ENCODE measurements at regions not wholly inside any gene's neighbourhood (a gene's known extent, or its start where the extent isn't known, plus 50 kb on each side); places are given as distances from the start of the nearest gene placed in this dataset.

DNA sequence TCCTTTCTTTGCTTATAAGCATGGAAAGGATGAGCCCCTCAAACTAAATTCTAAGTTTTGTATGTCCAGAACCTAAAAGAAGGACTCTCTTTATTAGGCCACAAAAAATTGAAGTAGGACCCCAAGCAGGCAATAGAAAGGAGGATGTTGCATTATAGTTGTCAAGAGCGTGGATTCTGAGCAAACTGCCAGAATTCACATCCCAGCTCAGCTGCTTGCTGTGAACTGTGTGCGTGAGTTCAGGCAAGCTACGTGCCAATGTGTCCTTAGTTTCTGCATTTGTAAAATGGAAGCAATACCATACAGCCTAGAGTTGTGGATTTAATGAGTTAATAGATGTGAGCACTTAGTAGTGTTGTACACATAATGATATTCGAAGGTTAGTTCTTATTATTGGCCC is 70.6 kb upstream of the SLC44A1 start:
- Histone ChIP-seq H3F3A (replicated peaks; ENCODE audit: low read depth) (no peaks in the 10 kb centered on the region), H3K27ac (ENCODE audit: low read depth) (no peak overlapping the region), H3K4me3 (no peak overlapping the region), H2AFZ (peak overlapping the region; percentile 61; the same call in 1 of the 2 replicates), H3K4me2 (peak overlapping the region; percentile 9; the same call in 1 of the 2 replicates), H3K79me2 (replicated peaks; ENCODE audit: insufficient read depth) (no peaks in the 10 kb centered on the region), H3K9me2 (ENCODE audit: insufficient read depth) (0 out of 2 replicates have a peak, but pooled peaks cover 11% of the 10 kb centered on the region), H4K20me1 (replicated peaks; ENCODE audit: insufficient read depth) (no peaks in the 10 kb centered on the region), H3K27me3 (ENCODE audit: insufficient read depth) (no peaks in the 10 kb centered on the region), H3K36me3 (ENCODE audit: insufficient read depth) (no peaks in the 10 kb centered on the region), H3K4me1 (ENCODE audit: insufficient read depth) (peaks cover 21% of the 10 kb centered on the region)
- Mint-ChIP-seq H3K4me3 (no peak overlapping the region; the same call in 2 of the 3 replicates), H3K4me1 (peaks cover 35% of the 10 kb centered on the region), H3K36me3 (ENCODE audit: low read depth) (no peaks in the 10 kb centered on the region; the same call in 2 of the 3 replicates), H3K9me3 (no peaks in the 10 kb centered on the region), H3K27me3 (ENCODE audit: insufficient read depth, low read depth, poor library complexity) (peaks cover 3% of the 10 kb centered on the region), H3K27ac (0 out of 2 replicates have a peak overlapping the region, but pooled peaks have one; percentile 71)
- TF ChIP-seq EZH2phosphoT487 (IDR thresholded peaks at IDR 0.05; ENCODE audit: unreplicated experiment) (no peak), EZH2 (IDR thresholded peaks at IDR 0.05; ENCODE audit: low read depth, unreplicated experiment) (no peak), NANOG (IDR thresholded peaks at IDR 0.05; ENCODE audit: borderline replicate concordance) (no peak), POLR2AphosphoS5 (IDR thresholded peaks at IDR 0.05; ENCODE audit: low read depth) (no peak), ZNF331 (CRISPR knock-in tag; IDR thresholded peaks at IDR 0.05; ENCODE audit: low read depth) (no peak)
- TF ChIP-seq, protein P1, sequence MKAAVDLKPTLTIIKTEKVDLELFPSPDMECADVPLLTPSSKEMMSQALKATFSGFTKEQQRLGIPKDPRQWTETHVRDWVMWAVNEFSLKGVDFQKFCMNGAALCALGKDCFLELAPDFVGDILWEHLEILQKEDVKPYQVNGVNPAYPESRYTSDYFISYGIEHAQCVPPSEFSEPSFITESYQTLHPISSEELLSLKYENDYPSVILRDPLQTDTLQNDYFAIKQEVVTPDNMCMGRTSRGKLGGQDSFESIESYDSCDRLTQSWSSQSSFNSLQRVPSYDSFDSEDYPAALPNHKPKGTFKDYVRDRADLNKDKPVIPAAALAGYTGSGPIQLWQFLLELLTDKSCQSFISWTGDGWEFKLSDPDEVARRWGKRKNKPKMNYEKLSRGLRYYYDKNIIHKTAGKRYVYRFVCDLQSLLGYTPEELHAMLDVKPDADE (IDR thresholded peaks at IDR 0.05) = no peak
- ATAC-seq (no peak), DNase-seq (ENCODE audit: low spot score) (no peak)

- H3K36me3 Mint-ChIP-seq (ENCODE audit: low read depth) = no peaks in the 10 kb centered on the region; the same call in 2 of the 3 replicates
- Histone ChIP-seq H3K36me3 (ENCODE audit: insufficient read depth) (no peaks in the 10 kb centered on the region), H3K4me3 (no peak overlapping the region), H3K27ac (ENCODE audit: low read depth) (no peak overlapping the region), H3K79me2 (replicated peaks; ENCODE audit: insufficient read depth) (no peaks in the 10 kb centered on the region), H3K27me3 (ENCODE audit: insufficient read depth) (no peaks in the 10 kb centered on the region), H3K9me2 (ENCODE audit: insufficient read depth) (no peaks in the 10 kb centered on the region), H2AFZ (no peak overlapping the region), H4K20me1 (replicated peaks; ENCODE audit: insufficient read depth) (no peaks in the 10 kb centered on the region), H3K4me2 (no peak overlapping the region), H3K4me1 (ENCODE audit: insufficient read depth) (peaks cover 21% of the 10 kb centered on the region), H3F3A (replicated peaks; ENCODE audit: low read depth) (no peaks in the 10 kb centered on the region)
- no peaks in the 10 kb centered on the region for H3K9me3 Mint-ChIP-seq
- H3K4me3 Mint-ChIP-seq = no peak overlapping the region
- H3K27ac Mint-ChIP-seq = no peak overlapping the region
- peaks cover 32% of the 10 kb centered on the region for H3K4me1 Mint-ChIP-seq
- no peak for ATAC-seq
- DNase-seq (ENCODE audit: low spot score) = no peak
- peaks cover 5% of the 10 kb centered on the region for H3K27me3 Mint-ChIP-seq (ENCODE audit: insufficient read depth, low read depth, poor library complexity)
- TF ChIP-seq, protein P2, sequence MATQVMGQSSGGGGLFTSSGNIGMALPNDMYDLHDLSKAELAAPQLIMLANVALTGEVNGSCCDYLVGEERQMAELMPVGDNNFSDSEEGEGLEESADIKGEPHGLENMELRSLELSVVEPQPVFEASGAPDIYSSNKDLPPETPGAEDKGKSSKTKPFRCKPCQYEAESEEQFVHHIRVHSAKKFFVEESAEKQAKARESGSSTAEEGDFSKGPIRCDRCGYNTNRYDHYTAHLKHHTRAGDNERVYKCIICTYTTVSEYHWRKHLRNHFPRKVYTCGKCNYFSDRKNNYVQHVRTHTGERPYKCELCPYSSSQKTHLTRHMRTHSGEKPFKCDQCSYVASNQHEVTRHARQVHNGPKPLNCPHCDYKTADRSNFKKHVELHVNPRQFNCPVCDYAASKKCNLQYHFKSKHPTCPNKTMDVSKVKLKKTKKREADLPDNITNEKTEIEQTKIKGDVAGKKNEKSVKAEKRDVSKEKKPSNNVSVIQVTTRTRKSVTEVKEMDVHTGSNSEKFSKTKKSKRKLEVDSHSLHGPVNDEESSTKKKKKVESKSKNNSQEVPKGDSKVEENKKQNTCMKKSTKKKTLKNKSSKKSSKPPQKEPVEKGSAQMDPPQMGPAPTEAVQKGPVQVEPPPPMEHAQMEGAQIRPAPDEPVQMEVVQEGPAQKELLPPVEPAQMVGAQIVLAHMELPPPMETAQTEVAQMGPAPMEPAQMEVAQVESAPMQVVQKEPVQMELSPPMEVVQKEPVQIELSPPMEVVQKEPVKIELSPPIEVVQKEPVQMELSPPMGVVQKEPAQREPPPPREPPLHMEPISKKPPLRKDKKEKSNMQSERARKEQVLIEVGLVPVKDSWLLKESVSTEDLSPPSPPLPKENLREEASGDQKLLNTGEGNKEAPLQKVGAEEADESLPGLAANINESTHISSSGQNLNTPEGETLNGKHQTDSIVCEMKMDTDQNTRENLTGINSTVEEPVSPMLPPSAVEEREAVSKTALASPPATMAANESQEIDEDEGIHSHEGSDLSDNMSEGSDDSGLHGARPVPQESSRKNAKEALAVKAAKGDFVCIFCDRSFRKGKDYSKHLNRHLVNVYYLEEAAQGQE (IDR thresholded peaks at IDR 0.05; ENCODE audit: unreplicated experiment) = no peak
- TF ChIP-seq ZNF114 (CRISPR knock-in tag; IDR thresholded peaks at IDR 0.05) = no peak
- no peak for TF ChIP-seq POLR2AphosphoS5 (IDR thresholded peaks at IDR 0.05; ENCODE audit: low read depth)
- TF ChIP-seq EZH2phosphoT487 (IDR thresholded peaks at IDR 0.05; ENCODE audit: unreplicated experiment) = no peak
- TF ChIP-seq, protein P3, sequence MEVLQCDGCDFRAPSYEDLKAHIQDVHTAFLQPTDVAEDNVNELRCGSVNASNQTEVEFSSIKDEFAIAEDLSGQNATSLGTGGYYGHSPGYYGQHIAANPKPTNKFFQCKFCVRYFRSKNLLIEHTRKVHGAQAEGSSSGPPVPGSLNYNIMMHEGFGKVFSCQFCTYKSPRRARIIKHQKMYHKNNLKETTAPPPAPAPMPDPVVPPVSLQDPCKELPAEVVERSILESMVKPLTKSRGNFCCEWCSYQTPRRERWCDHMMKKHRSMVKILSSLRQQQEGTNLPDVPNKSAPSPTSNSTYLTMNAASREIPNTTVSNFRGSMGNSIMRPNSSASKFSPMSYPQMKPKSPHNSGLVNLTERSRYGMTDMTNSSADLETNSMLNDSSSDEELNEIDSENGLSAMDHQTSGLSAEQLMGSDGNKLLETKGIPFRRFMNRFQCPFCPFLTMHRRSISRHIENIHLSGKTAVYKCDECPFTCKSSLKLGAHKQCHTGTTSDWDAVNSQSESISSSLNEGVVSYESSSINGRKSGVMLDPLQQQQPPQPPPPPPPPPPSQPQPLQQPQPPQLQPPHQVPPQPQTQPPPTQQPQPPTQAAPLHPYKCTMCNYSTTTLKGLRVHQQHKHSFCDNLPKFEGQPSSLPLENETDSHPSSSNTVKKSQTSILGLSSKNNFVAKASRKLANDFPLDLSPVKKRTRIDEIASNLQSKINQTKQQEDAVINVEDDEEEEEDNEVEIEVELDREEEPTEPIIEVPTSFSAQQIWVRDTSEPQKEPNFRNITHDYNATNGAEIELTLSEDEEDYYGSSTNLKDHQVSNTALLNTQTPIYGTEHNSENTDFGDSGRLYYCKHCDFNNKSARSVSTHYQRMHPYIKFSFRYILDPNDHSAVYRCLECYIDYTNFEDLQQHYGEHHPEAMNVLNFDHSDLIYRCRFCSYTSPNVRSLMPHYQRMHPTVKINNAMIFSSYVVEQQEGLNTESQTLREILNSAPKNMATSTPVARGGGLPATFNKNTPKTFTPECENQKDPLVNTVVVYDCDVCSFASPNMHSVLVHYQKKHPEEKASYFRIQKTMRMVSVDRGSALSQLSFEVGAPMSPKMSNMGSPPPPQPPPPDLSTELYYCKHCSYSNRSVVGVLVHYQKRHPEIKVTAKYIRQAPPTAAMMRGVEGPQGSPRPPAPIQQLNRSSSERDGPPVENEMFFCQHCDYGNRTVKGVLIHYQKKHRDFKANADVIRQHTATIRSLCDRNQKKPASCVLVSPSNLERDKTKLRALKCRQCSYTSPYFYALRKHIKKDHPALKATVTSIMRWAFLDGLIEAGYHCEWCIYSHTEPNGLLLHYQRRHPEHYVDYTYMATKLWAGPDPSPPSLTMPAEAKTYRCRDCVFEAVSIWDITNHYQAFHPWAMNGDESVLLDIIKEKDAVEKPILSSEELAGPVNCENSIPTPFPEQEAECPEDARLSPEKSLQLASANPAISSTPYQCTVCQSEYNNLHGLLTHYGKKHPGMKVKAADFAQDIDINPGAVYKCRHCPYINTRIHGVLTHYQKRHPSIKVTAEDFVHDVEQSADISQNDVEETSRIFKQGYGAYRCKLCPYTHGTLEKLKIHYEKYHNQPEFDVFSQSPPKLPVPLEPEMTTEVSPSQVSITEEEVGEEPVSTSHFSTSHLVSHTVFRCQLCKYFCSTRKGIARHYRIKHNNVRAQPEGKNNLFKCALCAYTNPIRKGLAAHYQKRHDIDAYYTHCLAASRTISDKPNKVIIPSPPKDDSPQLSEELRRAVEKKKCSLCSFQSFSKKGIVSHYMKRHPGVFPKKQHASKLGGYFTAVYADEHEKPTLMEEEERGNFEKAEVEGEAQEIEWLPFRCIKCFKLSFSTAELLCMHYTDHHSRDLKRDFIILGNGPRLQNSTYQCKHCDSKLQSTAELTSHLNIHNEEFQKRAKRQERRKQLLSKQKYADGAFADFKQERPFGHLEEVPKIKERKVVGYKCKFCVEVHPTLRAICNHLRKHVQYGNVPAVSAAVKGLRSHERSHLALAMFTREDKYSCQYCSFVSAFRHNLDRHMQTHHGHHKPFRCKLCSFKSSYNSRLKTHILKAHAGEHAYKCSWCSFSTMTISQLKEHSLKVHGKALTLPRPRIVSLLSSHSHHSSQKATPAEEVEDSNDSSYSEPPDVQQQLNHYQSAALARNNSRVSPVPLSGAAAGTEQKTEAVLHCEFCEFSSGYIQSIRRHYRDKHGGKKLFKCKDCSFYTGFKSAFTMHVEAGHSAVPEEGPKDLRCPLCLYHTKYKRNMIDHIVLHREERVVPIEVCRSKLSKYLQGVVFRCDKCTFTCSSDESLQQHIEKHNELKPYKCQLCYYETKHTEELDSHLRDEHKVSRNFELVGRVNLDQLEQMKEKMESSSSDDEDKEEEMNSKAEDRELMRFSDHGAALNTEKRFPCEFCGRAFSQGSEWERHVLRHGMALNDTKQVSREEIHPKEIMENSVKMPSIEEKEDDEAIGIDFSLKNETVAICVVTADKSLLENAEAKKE (CRISPR knock-in tag; IDR thresholded peaks at IDR 0.05) = no peak
- no peak for TF ChIP-seq ZNF331 (CRISPR knock-in tag; IDR thresholded peaks at IDR 0.05; ENCODE audit: low read depth)
- no peak for TF ChIP-seq CREB1 (CRISPR knock-in tag; IDR thresholded peaks at IDR 0.05; ENCODE audit: low read depth)
- TF ChIP-seq JUNB (IDR thresholded peaks at IDR 0.05; ENCODE audit: unreplicated experiment) = no peak
Observed at GRCh38 chr9:105176194-105176593, 68.3 kb upstream of the SLC44A1 start.
